HCT116 (cell line): ENCODE measurements at regions not wholly inside any gene's neighbourhood (a gene's known extent, or its start where the extent isn't known, plus 50 kb on each side); places are given as distances from the start of the nearest gene placed in this dataset.
A peak's percentile ranks its signal among the peaks of the same experiment; 100 is the strongest.

Experiments
- CBX3 ChIP-seq: IDR thresholded peaks from 2 replicates; pipeline ENCODE4 v1.6.1; 2012; ENCODE audit warnings: low read depth
- CTCF ChIP-seq, 3 experiments: fragments of 200-600 bp in 1 of 3; sonication (generic) in 1 of 3; IDR thresholded peaks in 2 of 3; conservative IDR thresholded peaks in 1 of 3; 2 replicates each; pipeline ENCODE4 v1.5.1; 2012 to 2017; ENCODE audit warnings: low read depth in 2 of 3, low read length in 2 of 3, antibody characterized with exemption in 1 of 3, borderline replicate concordance in 1 of 3, control low read depth in 1 of 3, mild to moderate bottlenecking in 1 of 3, mixed read lengths in 1 of 3, mixed run types in 1 of 3, moderate library complexity in 1 of 3; ENCODE audit not compliant: insufficient read depth in 1 of 3
- ELF1 ChIP-seq: IDR thresholded peaks from 2 replicates; pipeline ENCODE4 v1.6.1; 2012; ENCODE audit warnings: low read depth, borderline replicate concordance
- EZH2 ChIP-seq: fragments of 200-600 bp; sonication (generic); IDR thresholded peaks from 2 replicates; pipeline ENCODE4 v1.6.1; 2017; ENCODE audit warnings: antibody characterized with exemption, mixed run types
- POLR2A ChIP-seq: IDR thresholded peaks from 2 replicates; pipeline ENCODE4 v1.7.0; 2011; ENCODE audit warnings: borderline replicate concordance; ENCODE audit not compliant: insufficient read depth, insufficient read length; ENCODE audit errors: extremely low read depth
- POLR2AphosphoS5 ChIP-seq: IDR thresholded peaks from 2 replicates; pipeline ENCODE4 v1.6.1; 2011; ENCODE audit warnings: mild to moderate bottlenecking, low read depth, low read length, moderate library complexity
- SIN3A ChIP-seq: IDR thresholded peaks from 2 replicates; pipeline ENCODE4 v1.6.1; 2012; ENCODE audit warnings: low read depth
- SRF ChIP-seq: IDR thresholded peaks from 2 replicates; pipeline ENCODE4 v1.6.1; 2012; ENCODE audit warnings: low read depth
- YY1 ChIP-seq: IDR thresholded peaks from 2 replicates; pipeline ENCODE4 v1.6.1; 2011; ENCODE audit warnings: low read length, low read depth, moderate library complexity, mild to moderate bottlenecking; ENCODE audit not compliant: insufficient replicate concordance; ENCODE audit errors: extremely low read depth
- ZFX ChIP-seq: fragments of 450-650 bp; IDR thresholded peaks from 2 replicates; pipeline ENCODE4 v1.6.1; 2017
- TF ChIP-seq, protein P1 (sequence below): IDR thresholded peaks from 2 replicates; pipeline ENCODE4 v1.6.1; 2012

DNA sequence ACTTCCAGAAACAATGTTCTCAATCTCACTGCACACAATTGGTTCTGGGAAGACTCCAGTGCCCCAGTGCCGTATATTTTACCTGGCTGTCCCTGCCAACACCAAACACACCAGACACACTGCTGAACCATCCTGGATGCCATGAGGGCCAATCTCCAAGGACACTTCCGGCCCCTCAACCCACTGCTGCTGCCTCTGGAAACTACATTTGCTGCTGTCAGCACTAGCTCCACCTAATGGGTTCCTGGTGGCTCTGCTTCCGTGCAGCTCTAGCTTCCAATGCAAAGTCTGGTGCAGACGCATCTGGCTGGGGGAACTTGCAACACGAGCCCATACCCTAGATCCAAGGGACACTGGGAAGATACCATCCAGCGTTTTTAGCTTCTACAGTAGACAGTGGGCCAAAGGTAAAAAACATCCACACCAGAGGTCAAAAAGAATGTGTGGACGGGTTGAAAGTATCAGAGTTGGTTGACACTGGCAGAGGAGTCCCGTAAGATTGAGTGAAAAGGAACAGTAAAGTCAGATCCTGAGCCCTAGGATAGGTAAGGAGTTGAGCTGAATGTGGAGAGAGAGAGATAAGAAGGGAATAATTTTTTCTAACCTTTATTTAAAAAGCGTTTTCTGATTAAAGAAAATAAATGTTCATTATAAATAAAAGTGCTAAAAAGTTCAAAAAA is 99.7 kb upstream of the KIF2A start:
- no peak for TF ChIP-seq EZH2
- TF ChIP-seq POLR2A, result no peak
- TF ChIP-seq POLR2AphosphoS5, result no peak
- TF ChIP-seq YY1, result no peak
- TF ChIP-seq CTCF (IDR thresholded peaks at IDR 0.05 in 2 of 3, conservative IDR thresholded peaks at IDR 0.05 in 1 of 3; ENCODE audit: borderline replicate concordance in 1 of 3, insufficient read depth in 1 of 3, low read depth in 2 of 3, low read length in 2 of 3), result peak in 2 of 3 experiments; percentile 43 to 45; a peak in 4 of 6 replicates
- no peak for TF ChIP-seq CBX3
- TF ChIP-seq ZFX, result no peak
- no peak for TF ChIP-seq SIN3A
- TF ChIP-seq SRF, result no peak
- TF ChIP-seq, protein P1, sequence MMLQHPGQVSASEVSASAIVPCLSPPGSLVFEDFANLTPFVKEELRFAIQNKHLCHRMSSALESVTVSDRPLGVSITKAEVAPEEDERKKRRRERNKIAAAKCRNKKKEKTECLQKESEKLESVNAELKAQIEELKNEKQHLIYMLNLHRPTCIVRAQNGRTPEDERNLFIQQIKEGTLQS, result no peak
- TF ChIP-seq ELF1, result no peak
